ENCODE measurements at regions not wholly inside any gene's neighbourhood (a gene's known extent, or its start where the extent isn't known, plus 50 kb on each side); places are given as distances from the start of the nearest gene placed in this dataset.

DNA sequence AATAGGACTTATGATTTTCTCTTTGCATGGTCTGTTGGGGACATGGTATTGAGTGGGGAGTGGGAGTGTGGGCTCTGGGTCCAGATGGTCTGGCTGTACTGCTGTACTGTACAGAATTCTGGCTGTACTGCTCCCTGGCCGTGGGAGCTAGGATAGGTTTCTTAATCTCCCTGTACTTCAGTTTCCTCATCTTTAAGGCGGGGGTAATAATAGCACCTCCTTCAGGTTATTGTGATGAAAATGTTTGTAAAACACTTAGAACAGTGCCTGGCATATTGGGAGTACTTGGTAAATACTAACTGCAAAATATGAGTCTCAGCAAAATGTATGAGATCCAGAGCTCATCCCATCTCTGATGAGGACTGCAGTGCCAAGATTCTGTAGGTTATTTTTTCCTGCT, 198.6 kb downstream of the KIF18A start:
- intact Hi-C loops (cut with micrococcal nuclease; ENCODE audit: unreplicated experiment) (no loop called here), in situ Hi-C loops (cut with MboI) (no loop called here)
- CTCF ChIA-PET: no interaction called here
- no peaks in the 10 kb centered on the region for H3K36me3 ChIP-seq (ENCODE audit: control insufficient read depth in 2 of 2, insufficient read depth in 2 of 2, low read length in 1 of 2)
- no peak overlapping the region for H3K27ac ChIP-seq (ENCODE audit: control insufficient read depth, insufficient read depth)
- no peaks in the 10 kb centered on the region for H3K27me3 ChIP-seq (replicated peaks in 1 of 2; ENCODE audit: control insufficient read depth in 2 of 2, insufficient read depth in 2 of 2, low read length in 1 of 2)
- H2AFZ ChIP-seq (ENCODE audit: control insufficient read depth, low read depth, low read length): no peak overlapping the region
- FAIRE-seq: no peak
- RAD21 ChIA-PET (ENCODE audit: unreplicated experiment): interaction anchor here (1.4 kb wide), 1 partner anchor 210 kb away, joined by 3 read pairs; no protein-coding TSS in a partner anchor
- H3K9ac ChIP-seq (ENCODE audit: control insufficient read depth, insufficient read depth, low read length): no peak overlapping the region
- H3K9me3 ChIP-seq (replicated peaks; ENCODE audit: control insufficient read depth, insufficient read depth, low read length): no peaks in the 10 kb centered on the region
- SMC1A ChIA-PET (ENCODE audit: uncharacterized antibody, unreplicated experiment): interaction anchor here (0.7 to 1.0 kb wide), 3 partner anchors 11 to 435 kb away, joined by 3 to 6 read pairs (median 3); no protein-coding TSS in a partner anchor
- 19% methylated on average over 2 of the region's 2 CpGs for WGBS (ENCODE audit: insufficient coverage, insufficient replicate concordance, low lambda C conversion rate, missing lambda C conversion rate)
- BruUV-seq (replicated peaks): no TSS peak
- POLR2A ChIA-PET: no interaction called here
- no peaks in the 10 kb centered on the region for H3K79me2 ChIP-seq (ENCODE audit: control insufficient read depth, insufficient read depth, low read length)
- no peaks in the 10 kb centered on the region for H4K20me1 ChIP-seq (ENCODE audit: control insufficient read depth, insufficient read depth)
- H3K4me3 ChIP-seq: no peak overlapping the region
- DNase-seq (ENCODE audit: low read depth, low spot score): no peak
- H3K4me1 ChIP-seq (ENCODE audit: control insufficient read depth, insufficient read depth, low read length): peaks cover 3% of the 10 kb centered on the region
- H3K4me2 ChIP-seq (ENCODE audit: control insufficient read depth, insufficient read depth): no peak overlapping the region
- no peak for TF ChIP-seq ZNF24 (IDR thresholded peaks at IDR 0.05)
- no peak for TF ChIP-seq PAX8 (IDR thresholded peaks at IDR 0.05)
- no peak for TF ChIP-seq RAD21 (IDR thresholded peaks at IDR 0.05; ENCODE audit: insufficient read depth, low read depth, low read length)
- TF ChIP-seq, protein P1, sequence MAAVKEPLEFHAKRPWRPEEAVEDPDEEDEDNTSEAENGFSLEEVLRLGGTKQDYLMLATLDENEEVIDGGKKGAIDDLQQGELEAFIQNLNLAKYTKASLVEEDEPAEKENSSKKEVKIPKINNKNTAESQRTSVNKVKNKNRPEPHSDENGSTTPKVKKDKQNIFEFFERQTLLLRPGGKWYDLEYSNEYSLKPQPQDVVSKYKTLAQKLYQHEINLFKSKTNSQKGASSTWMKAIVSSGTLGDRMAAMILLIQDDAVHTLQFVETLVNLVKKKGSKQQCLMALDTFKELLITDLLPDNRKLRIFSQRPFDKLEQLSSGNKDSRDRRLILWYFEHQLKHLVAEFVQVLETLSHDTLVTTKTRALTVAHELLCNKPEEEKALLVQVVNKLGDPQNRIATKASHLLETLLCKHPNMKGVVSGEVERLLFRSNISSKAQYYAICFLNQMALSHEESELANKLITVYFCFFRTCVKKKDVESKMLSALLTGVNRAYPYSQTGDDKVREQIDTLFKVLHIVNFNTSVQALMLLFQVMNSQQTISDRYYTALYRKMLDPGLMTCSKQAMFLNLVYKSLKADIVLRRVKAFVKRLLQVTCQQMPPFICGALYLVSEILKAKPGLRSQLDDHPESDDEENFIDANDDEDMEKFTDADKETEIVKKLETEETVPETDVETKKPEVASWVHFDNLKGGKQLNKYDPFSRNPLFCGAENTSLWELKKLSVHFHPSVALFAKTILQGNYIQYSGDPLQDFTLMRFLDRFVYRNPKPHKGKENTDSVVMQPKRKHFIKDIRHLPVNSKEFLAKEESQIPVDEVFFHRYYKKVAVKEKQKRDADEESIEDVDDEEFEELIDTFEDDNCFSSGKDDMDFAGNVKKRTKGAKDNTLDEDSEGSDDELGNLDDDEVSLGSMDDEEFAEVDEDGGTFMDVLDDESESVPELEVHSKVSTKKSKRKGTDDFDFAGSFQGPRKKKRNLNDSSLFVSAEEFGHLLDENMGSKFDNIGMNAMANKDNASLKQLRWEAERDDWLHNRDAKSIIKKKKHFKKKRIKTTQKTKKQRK (IDR thresholded peaks at IDR 0.05; ENCODE audit: low read depth, low read length): no peak
- no peak for TF ChIP-seq BCLAF1 (IDR thresholded peaks at IDR 0.05)
- TF ChIP-seq SUPT20H (IDR thresholded peaks at IDR 0.05; ENCODE audit: borderline replicate concordance, control insufficient read depth, low read depth, low read length): no peak
- no peak for TF ChIP-seq TAF1 (IDR thresholded peaks at IDR 0.05; ENCODE audit: borderline replicate concordance, low read depth, low read length)
- no peak for TF ChIP-seq FOXM1 (IDR thresholded peaks at IDR 0.05; ENCODE audit: low read depth, low read length)
- no peak for ATAC-seq
